ENCODE measurements at regions not wholly inside any gene's neighbourhood (a gene's known extent, or its start where the extent isn't known, plus 50 kb on each side); places are given as distances from the start of the nearest gene placed in this dataset.

DNA sequence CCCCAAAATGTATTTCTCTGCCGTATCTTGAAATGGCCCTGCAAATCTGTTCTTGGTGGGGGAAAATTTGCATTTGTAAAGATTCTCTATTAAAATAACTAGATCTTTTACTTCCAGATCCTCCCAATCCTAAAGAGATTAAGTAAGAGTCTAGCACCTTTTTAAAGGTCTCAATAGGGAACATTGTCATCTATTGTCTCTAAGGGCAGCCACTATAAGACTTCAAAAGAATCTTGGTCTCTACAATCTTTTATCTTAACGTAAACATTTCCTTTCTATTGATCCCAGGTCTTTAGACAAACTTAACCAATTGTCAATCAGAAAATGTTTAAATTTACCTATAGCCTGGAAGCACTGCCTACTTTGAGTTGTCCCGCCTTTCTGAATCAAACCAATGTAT lies 1313.3 kb downstream of the ROBO2 start:
- Histone ChIP-seq H3K4me3 (ENCODE audit: severe bottlenecking) (no peak overlapping the region), H3K27ac (ENCODE audit: poor library complexity, severe bottlenecking) (no peak overlapping the region), H3K27me3 (ENCODE audit: insufficient read depth, poor library complexity, severe bottlenecking) (no peaks in the 10 kb centered on the region), H3K9me3 (ENCODE audit: severe bottlenecking) (no peaks in the 10 kb centered on the region), H3K4me1 (ENCODE audit: insufficient read depth, poor library complexity, severe bottlenecking) (no peaks in the 10 kb centered on the region), H3K36me3 (ENCODE audit: low read depth) (no peaks in the 10 kb centered on the region)
- TF ChIP-seq, protein P1, sequence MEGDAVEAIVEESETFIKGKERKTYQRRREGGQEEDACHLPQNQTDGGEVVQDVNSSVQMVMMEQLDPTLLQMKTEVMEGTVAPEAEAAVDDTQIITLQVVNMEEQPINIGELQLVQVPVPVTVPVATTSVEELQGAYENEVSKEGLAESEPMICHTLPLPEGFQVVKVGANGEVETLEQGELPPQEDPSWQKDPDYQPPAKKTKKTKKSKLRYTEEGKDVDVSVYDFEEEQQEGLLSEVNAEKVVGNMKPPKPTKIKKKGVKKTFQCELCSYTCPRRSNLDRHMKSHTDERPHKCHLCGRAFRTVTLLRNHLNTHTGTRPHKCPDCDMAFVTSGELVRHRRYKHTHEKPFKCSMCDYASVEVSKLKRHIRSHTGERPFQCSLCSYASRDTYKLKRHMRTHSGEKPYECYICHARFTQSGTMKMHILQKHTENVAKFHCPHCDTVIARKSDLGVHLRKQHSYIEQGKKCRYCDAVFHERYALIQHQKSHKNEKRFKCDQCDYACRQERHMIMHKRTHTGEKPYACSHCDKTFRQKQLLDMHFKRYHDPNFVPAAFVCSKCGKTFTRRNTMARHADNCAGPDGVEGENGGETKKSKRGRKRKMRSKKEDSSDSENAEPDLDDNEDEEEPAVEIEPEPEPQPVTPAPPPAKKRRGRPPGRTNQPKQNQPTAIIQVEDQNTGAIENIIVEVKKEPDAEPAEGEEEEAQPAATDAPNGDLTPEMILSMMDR (IDR thresholded peaks at IDR 0.05; ENCODE audit: poor library complexity, severe bottlenecking), result no peak
- ATAC-seq (ENCODE audit: low read depth), result no peak
- DNase-seq (ENCODE audit: low spot score), result no peak

DNA sequence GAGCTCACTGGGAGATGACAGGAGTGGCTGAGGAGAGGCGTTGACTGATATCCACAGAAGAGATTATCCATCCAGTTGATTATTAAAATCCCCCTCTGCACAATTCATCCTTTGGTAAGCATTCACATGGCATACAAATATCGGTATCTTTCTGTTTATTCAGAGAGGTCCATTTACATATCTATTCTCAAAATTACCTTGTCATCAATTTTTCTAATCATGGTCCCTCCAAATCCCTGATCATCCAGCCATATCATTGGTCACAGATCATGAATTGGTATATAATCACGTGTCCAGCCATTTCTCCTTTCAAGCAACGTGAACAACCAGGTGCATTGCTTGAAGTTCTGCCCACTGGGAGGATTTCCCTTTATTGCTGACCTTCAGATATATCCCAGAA lies 1321.0 kb downstream of the ROBO2 start:
- Histone ChIP-seq H3K4me3 (ENCODE audit: severe bottlenecking) (no peak overlapping the region), H3K27me3 (ENCODE audit: insufficient read depth, poor library complexity, severe bottlenecking) (no peaks in the 10 kb centered on the region), H3K27ac (ENCODE audit: poor library complexity, severe bottlenecking) (no peak overlapping the region), H3K4me1 (ENCODE audit: insufficient read depth, poor library complexity, severe bottlenecking) (no peaks in the 10 kb centered on the region), H3K9me3 (ENCODE audit: severe bottlenecking) (no peaks in the 10 kb centered on the region), H3K36me3 (ENCODE audit: low read depth) (no peaks in the 10 kb centered on the region)
- TF ChIP-seq, protein P1 (IDR thresholded peaks at IDR 0.05; ENCODE audit: poor library complexity, severe bottlenecking), result no peak
- DNase-seq (ENCODE audit: low spot score) (no peak), ATAC-seq (ENCODE audit: low read depth) (no peak)

DNA sequence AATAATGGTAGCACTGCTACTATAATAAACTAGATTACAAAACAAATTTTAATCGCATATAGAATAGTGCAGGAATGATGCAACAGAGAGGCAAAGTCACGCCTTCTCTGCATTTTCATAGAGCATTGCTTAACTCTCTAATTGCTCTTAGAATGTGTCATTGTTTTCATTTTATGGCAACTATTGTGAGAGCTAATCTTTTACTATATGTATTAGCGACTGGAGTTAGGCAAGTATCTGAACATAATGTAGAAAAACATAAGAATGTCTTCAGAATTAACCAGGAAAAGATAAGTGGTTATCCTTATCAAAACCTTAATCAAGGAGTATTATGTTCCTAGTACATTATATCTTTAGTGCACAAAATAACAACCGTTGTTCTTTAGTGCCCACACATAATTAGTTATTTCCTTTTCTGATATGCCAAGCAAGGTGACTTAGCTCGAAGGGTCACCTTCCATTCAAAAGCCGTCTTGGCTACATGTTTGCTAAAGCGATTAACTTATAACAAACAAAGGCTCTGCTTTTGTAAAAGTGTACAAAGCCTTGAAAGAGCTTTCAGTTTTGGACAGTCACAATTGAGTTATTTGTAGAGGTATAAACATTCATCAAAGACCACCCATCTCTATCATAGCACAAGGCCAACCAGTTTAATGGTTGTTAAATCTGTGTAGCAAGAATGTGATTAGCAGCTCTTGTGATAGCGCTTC lies 1328.9 kb downstream of the ROBO2 start:
- ATAC-seq (ENCODE audit: low read depth) (no peak), DNase-seq (ENCODE audit: low spot score) (no peak)
- peaks cover 3% of the 10 kb centered on the region for H3K4me1 ChIP-seq (ENCODE audit: insufficient read depth, poor library complexity, severe bottlenecking)
- H3K27ac ChIP-seq (ENCODE audit: poor library complexity, severe bottlenecking), result no peak overlapping the region
- H3K36me3 ChIP-seq (ENCODE audit: low read depth), result no peaks in the 10 kb centered on the region
- H3K27me3 ChIP-seq (ENCODE audit: insufficient read depth, poor library complexity, severe bottlenecking), result no peaks in the 10 kb centered on the region
- no peak overlapping the region for H3K4me3 ChIP-seq (ENCODE audit: severe bottlenecking)
- H3K9me3 ChIP-seq (ENCODE audit: severe bottlenecking), result no peaks in the 10 kb centered on the region
- TF ChIP-seq, protein P1 (IDR thresholded peaks at IDR 0.05; ENCODE audit: poor library complexity, severe bottlenecking), result no peak

DNA sequence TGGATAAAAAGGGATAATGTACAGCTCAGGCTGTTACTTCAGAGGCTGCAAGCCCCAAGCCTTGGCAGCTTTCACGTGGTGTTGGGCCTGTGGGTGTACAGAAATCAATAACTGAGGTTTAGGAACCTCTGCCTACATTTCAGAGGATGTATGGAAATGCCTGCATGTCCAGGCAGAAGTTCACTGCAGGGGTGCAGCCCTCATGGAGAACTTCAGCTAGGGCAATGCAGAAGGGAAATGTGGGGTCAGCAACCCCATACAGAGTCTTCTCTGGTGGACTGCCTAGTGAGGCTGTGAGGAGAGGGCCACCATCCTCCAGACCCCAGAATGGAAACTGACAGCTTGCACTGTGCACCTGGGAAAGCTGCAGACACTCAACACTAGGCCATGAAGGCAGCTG lies 1350.3 kb downstream of the ROBO2 start:
- H3K27ac ChIP-seq (ENCODE audit: poor library complexity, severe bottlenecking), result no peak overlapping the region

DNA sequence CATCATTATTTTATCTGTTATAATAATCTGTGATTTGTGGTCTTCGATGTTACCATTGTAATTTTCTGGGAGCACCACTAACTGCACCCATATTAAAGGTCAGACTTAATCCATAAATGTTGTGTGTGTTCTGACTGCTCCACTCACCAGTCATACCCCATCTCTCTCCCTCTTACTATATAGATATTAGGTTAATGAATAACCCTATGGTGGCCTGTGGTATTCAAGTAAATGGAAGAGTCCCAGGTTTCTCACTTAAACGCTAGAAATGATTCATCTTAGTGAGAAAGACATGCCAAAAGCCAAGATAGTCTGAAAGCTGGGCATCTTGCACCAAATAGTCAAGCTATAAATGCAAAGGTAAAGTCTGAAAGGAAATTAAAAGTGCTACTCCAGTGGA lies 1358.5 kb downstream of the ROBO2 start:
- TF ChIP-seq, protein P1 (IDR thresholded peaks at IDR 0.05; ENCODE audit: poor library complexity, severe bottlenecking), result no peak
- H3K27me3 ChIP-seq (ENCODE audit: insufficient read depth, poor library complexity, severe bottlenecking), result no peaks in the 10 kb centered on the region
- no peaks in the 10 kb centered on the region for H3K9me3 ChIP-seq (ENCODE audit: severe bottlenecking)
- DNase-seq (ENCODE audit: low spot score) (no peak), ATAC-seq (ENCODE audit: low read depth) (no peak)
- H3K27ac ChIP-seq (ENCODE audit: poor library complexity, severe bottlenecking), result no peak overlapping the region
- no peaks in the 10 kb centered on the region for H3K36me3 ChIP-seq (ENCODE audit: low read depth)
- no peaks in the 10 kb centered on the region for H3K4me1 ChIP-seq (ENCODE audit: insufficient read depth, poor library complexity, severe bottlenecking)
- H3K4me3 ChIP-seq (ENCODE audit: severe bottlenecking), result no peak overlapping the region

More for the DNA sequence above, 1350.3 kb downstream of the ROBO2 start:
- Histone ChIP-seq H3K4me1 (ENCODE audit: insufficient read depth, poor library complexity, severe bottlenecking) (no peaks in the 10 kb centered on the region), H3K36me3 (ENCODE audit: low read depth) (no peaks in the 10 kb centered on the region), H3K9me3 (ENCODE audit: severe bottlenecking) (no peaks in the 10 kb centered on the region), H3K27me3 (ENCODE audit: insufficient read depth, poor library complexity, severe bottlenecking) (no peaks in the 10 kb centered on the region), H3K4me3 (ENCODE audit: severe bottlenecking) (no peak overlapping the region)
- ATAC-seq (ENCODE audit: low read depth), result no peak
- TF ChIP-seq, protein P1 (IDR thresholded peaks at IDR 0.05; ENCODE audit: poor library complexity, severe bottlenecking), result no peak
- DNase-seq (ENCODE audit: low spot score), result no peak
